ENCODE measurements at regions not wholly inside any gene's neighbourhood (a gene's known extent, or its start where the extent isn't known, plus 50 kb on each side); places are given as distances from the start of the nearest gene placed in this dataset.

- 74% methylated on average over 5 of the region's 5 CpGs for WGBS
- H3K27me3 ChIP-seq (replicated peaks; ENCODE audit: insufficient read depth) = no peaks in the 10 kb centered on the region
- H3K4me1 ChIP-seq (replicated peaks) = no peaks in the 10 kb centered on the region
- H3K27ac ChIP-seq = no peak overlapping the region
- H3K36me3 ChIP-seq = no peaks in the 10 kb centered on the region
- no peaks in the 10 kb centered on the region for H3K9me3 ChIP-seq
- no peak for DNase-seq (ENCODE audit: low spot score)
- intact Hi-C loops (cut with DNase I) = no loop called here
- H3K4me3 ChIP-seq = no peak overlapping the region
- TF ChIP-seq CTCF (IDR thresholded peaks at IDR 0.05) (no peak), POLR2AphosphoS5 (IDR thresholded peaks at IDR 0.05) (no peak), POLR2A (IDR thresholded peaks at IDR 0.05) (no peak)
Observed at GRCh38 chr10:123563994-123564393, 102.2 kb upstream of the GPR26 start.

GRCh38 chr10:123564631-123565030 lies 101.5 kb upstream of the GPR26 start:
- Histone ChIP-seq H3K36me3 (no peaks in the 10 kb centered on the region), H3K4me1 (replicated peaks) (no peaks in the 10 kb centered on the region), H3K27me3 (replicated peaks; ENCODE audit: insufficient read depth) (no peaks in the 10 kb centered on the region), H3K4me3 (no peak overlapping the region), H3K27ac (no peak overlapping the region), H3K9me3 (no peaks in the 10 kb centered on the region)
- 86% methylated on average over 4 of the region's 4 CpGs for WGBS
- DNase-seq (ENCODE audit: low spot score) = no peak
- TF ChIP-seq CTCF (IDR thresholded peaks at IDR 0.05) (no peak), POLR2A (IDR thresholded peaks at IDR 0.05) (no peak), POLR2AphosphoS5 (IDR thresholded peaks at IDR 0.05) (no peak)
- intact Hi-C loops (cut with DNase I) = no loop called here

- no peak for DNase-seq (ENCODE audit: low spot score)
- 88% methylated on average over 14 of the region's 14 CpGs for WGBS
- TF ChIP-seq CTCF (IDR thresholded peaks at IDR 0.05) (no peak), POLR2AphosphoS5 (IDR thresholded peaks at IDR 0.05) (no peak), POLR2A (IDR thresholded peaks at IDR 0.05) (no peak)
Observed at GRCh38 chr10:123565691-123566660, 100.2 kb upstream of the GPR26 start.

GRCh38 chr10:123567984-123568739 lies 98.0 kb upstream of the GPR26 start:
- H3K4me3 ChIP-seq = no peak overlapping the region
- intact Hi-C loops (cut with DNase I) = no loop called here
- DNase-seq (ENCODE audit: low spot score) = no peak
- no peaks in the 10 kb centered on the region for H3K27me3 ChIP-seq (replicated peaks; ENCODE audit: insufficient read depth)
- H3K36me3 ChIP-seq = no peaks in the 10 kb centered on the region
- WGBS = 87% methylated on average over 21 of the region's 21 CpGs
- H3K4me1 ChIP-seq (replicated peaks) = no peaks in the 10 kb centered on the region
- H3K27ac ChIP-seq = no peak overlapping the region
- TF ChIP-seq POLR2A (IDR thresholded peaks at IDR 0.05) (no peak), CTCF (IDR thresholded peaks at IDR 0.05) (no peak), POLR2AphosphoS5 (IDR thresholded peaks at IDR 0.05) (no peak)
- H3K9me3 ChIP-seq = no peaks in the 10 kb centered on the region

More at GRCh38 chr10:123565691-123566660, 100.2 kb upstream of the GPR26 start:
- intact Hi-C loops (cut with DNase I) = no loop called here
- Histone ChIP-seq H3K27me3 (replicated peaks; ENCODE audit: insufficient read depth) (no peaks in the 10 kb centered on the region), H3K4me1 (replicated peaks) (no peaks in the 10 kb centered on the region), H3K27ac (no peak overlapping the region), H3K4me3 (no peak overlapping the region), H3K9me3 (no peaks in the 10 kb centered on the region), H3K36me3 (no peaks in the 10 kb centered on the region)
